ENCODE measurements at regions not wholly inside any gene's neighbourhood (a gene's known extent, or its start where the extent isn't known, plus 50 kb on each side); places are given as distances from the start of the nearest gene placed in this dataset.

DNA sequence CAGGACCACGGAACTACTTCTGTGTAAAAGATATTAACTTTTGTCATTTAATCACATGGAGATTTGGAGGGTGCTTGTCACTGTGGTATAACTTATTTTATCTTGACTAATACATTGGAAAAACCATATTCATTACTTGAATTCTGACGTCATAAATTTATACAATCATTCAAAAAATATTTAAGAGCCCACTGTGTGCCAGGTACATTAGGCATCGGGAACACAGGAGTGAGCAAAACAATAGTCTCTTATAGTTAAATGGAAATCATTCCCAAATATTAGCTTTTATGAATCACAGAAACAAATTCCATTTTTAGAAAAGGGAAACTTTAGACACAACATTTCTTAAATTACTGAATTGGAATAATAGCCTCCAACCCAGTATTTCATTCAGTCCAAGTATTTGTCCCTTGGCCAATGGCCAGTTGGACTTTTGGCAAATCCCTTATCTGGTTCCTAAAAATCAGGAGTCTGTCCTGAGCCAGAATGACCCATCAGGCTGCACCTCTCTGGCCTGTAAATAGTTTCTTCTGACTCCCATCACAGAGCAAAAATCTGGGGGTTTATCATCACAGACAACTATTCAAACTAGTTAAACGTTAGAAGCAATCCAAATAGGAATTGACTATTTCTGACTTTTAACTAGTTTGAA is 104.3 kb upstream of the FSTL4 start:
- Histone ChIP-seq H3K4me3 (no peak overlapping the region), H3K36me3 (no peaks in the 10 kb centered on the region), H3K27me3 (no peaks in the 10 kb centered on the region), H3K4me1 (no peaks in the 10 kb centered on the region), H3K9me3 (peaks cover 0 to 14% of the 10 kb centered on the region in 2 donors), H3K27ac (no peak overlapping the region)
- DNase-seq (ENCODE audit: low spot score), result no peak
- TF ChIP-seq, protein P1, sequence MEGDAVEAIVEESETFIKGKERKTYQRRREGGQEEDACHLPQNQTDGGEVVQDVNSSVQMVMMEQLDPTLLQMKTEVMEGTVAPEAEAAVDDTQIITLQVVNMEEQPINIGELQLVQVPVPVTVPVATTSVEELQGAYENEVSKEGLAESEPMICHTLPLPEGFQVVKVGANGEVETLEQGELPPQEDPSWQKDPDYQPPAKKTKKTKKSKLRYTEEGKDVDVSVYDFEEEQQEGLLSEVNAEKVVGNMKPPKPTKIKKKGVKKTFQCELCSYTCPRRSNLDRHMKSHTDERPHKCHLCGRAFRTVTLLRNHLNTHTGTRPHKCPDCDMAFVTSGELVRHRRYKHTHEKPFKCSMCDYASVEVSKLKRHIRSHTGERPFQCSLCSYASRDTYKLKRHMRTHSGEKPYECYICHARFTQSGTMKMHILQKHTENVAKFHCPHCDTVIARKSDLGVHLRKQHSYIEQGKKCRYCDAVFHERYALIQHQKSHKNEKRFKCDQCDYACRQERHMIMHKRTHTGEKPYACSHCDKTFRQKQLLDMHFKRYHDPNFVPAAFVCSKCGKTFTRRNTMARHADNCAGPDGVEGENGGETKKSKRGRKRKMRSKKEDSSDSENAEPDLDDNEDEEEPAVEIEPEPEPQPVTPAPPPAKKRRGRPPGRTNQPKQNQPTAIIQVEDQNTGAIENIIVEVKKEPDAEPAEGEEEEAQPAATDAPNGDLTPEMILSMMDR (IDR thresholded peaks at IDR 0.05), result no peak

DNA sequence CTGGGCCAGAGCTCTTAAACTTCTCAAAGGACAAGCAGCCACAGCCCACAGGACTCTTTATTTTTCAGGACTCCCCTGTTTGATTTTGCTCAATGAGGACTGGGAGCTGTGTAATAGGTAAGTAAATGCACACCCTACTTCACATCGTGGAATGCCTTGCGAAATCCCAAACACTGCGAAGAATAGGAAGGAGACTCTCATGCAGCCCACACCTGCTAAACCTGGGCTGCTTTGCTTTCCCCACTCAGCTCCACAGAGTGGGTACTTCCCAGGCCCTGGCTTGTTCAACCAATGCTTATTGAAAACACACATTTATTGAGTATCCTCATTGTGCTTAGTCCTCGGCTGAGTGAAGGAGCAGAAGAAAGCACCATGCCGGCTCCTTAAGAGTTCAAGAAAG is 103.3 kb upstream of the FSTL4 start:
- peaks cover 0 to 4% of the 10 kb centered on the region in 2 donors for H3K9me3 ChIP-seq
- H3K27ac ChIP-seq, result no peak overlapping the region
- no peak overlapping the region for H3K4me3 ChIP-seq
- no peaks in the 10 kb centered on the region for H3K36me3 ChIP-seq
- no peak for DNase-seq (ENCODE audit: low spot score)
- no peaks in the 10 kb centered on the region for H3K4me1 ChIP-seq
- no peaks in the 10 kb centered on the region for H3K27me3 ChIP-seq
- TF ChIP-seq, protein P1 (IDR thresholded peaks at IDR 0.05), result no peak

DNA sequence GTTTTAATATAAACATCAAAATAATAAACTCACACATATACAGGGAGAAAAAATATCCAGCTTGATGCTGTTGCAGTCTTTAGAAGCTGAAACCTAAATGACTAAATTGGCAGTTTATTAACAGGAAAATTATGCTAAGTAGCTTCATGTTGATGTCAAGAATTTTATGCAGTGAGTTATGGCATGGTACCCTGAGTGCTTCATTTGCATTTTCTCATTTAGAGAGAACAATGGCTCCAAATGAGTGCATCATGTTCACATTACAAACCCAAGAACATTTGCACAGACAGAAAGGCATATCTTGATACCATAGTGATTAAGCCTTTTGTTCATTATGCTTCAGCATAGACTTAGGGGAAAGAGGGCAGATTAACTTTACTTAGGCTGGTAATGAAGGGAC is 102.9 kb upstream of the FSTL4 start:
- Histone ChIP-seq H3K27me3 (no peaks in the 10 kb centered on the region), H3K9me3 (no peaks in the 10 kb centered on the region), H3K4me1 (no peaks in the 10 kb centered on the region), H3K4me3 (no peak overlapping the region), H3K36me3 (no peaks in the 10 kb centered on the region), H3K27ac (no peak overlapping the region)
- no peak for DNase-seq (ENCODE audit: low spot score)
- TF ChIP-seq, protein P1 (IDR thresholded peaks at IDR 0.05), result no peak

DNA sequence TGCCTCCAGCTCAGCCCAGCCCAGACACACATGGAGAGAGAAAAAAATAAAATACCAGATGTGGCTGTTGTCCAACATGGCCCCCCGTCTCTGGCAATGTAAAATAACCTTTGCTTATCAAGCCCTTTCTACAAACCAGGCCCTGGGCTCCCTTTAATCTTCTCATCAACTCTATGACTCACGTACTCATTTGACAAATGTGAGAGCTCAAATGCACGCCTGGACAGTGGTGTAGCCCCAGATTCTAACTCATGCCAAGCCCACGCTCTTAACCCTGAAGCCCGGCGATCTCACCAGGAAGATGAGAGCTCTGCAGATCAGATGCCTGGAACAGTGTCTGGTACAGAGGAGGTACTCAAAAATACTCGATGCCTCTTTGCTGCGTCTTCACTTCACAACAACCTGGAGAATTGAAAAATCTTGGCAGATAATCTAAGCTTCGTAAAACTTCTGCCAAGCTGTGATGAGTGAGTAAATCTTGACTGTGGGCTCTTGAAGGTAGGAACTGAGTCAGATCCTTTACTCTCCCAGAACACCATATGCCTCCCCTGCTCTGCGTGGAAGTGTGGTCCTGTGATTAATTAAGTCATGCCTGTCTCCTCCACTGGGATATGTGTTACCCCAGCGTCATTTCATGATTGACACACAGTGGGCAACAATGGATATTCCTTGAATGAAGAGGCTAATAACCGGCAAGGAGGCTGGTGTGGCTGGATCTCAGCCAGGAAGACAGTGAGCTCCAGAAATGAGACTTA is 102.0 kb upstream of the FSTL4 start:
- peak; percentile 38 for DNase-seq (ENCODE audit: low spot score)

DNA sequence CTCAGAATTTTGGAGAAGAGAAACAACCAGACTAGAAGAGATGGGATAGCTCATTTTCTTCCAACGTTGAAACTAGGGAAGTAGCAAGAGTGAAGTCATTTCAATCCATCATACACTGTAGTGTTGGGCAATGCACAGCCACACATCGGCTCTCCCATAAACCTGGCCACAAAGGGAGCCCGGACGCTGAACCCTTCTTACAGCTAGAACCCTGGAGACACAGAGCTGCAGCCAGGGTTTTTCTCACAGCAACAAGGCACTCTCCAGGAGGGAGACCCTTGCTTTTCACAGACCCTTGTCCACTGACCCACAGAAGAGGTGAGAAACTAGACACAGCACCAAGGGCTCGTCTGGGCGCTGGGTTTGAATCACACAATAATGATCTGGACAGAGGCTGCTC is 101.4 kb upstream of the FSTL4 start:
- Histone ChIP-seq H3K4me3 (no peak overlapping the region), H3K27ac (no peak overlapping the region), H3K36me3 (no peaks in the 10 kb centered on the region), H3K4me1 (no peaks in the 10 kb centered on the region), H3K27me3 (no peaks in the 10 kb centered on the region), H3K9me3 (no peaks in the 10 kb centered on the region)
- TF ChIP-seq, protein P1 (IDR thresholded peaks at IDR 0.05), result no peak
- peak; percentile 48 for DNase-seq (ENCODE audit: low spot score)

More for the DNA sequence above, 102.0 kb upstream of the FSTL4 start:
- Histone ChIP-seq H3K4me3 (no peak overlapping the region), H3K27ac (no peak overlapping the region), H3K27me3 (no peaks in the 10 kb centered on the region), H3K4me1 (no peaks in the 10 kb centered on the region), H3K9me3 (no peaks in the 10 kb centered on the region), H3K36me3 (no peaks in the 10 kb centered on the region)
- TF ChIP-seq, protein P1 (IDR thresholded peaks at IDR 0.05), result no peak

Measured in right atrium auricular region (tissue), 2 donors.